ENCODE measurements at regions not wholly inside any gene's neighbourhood (a gene's known extent, or its start where the extent isn't known, plus 50 kb on each side); places are given as distances from the start of the nearest gene placed in this dataset.
"Not testable (repeated sequence)": the region's sequence is repeated elsewhere in the genome, so short reads cannot be mapped to it uniquely, and the experiment has no call there.

- H3K27me3 ChIP-seq = no peaks in the 10 kb centered on the region
Measured at GRCh38 chrX:144075432-144075831, 191.6 kb downstream of the UBE2NL start.

GRCh38 chrX:144082237-144082636 is 198.4 kb downstream of the UBE2NL start:
- H2AFZ ChIP-seq (replicated peaks); H3K9ac ChIP-seq; DNase-seq (ENCODE audit: low spot score); H3K4me1 Mint-ChIP-seq; H3K27ac Mint-ChIP-seq; H4K20me1 ChIP-seq (ENCODE audit: low read depth); H3K4me2 ChIP-seq; H3K9me3 ChIP-seq (ENCODE audit: low read depth); H3K4me3 ChIP-seq; H3K36me3 ChIP-seq; H3K4me1 ChIP-seq; H3K4me3 Mint-ChIP-seq; H3F3A ChIP-seq (ENCODE audit: low read depth); H3K27me3 ChIP-seq; H3K27ac ChIP-seq; H3K9me3 Mint-ChIP-seq; H3K79me2 ChIP-seq (ENCODE audit: low read depth); H3K36me3 Mint-ChIP-seq; H3K27me3 Mint-ChIP-seq (ENCODE audit: insufficient read depth, low read depth): not testable (repeated sequence)

More at GRCh38 chrX:144075432-144075831, 191.6 kb downstream of the UBE2NL start:
- no peak overlapping the region for H3K9ac ChIP-seq
- H3K27me3 Mint-ChIP-seq (ENCODE audit: insufficient read depth, low read depth) = no peaks in the 10 kb centered on the region
- no peak overlapping the region for H3K4me3 Mint-ChIP-seq
- no peak for DNase-seq (ENCODE audit: low spot score)
- no peaks in the 10 kb centered on the region for H3K9me3 Mint-ChIP-seq
- H3F3A ChIP-seq (ENCODE audit: low read depth) = no peaks in the 10 kb centered on the region
- H3K4me2 ChIP-seq = no peak overlapping the region
- no peaks in the 10 kb centered on the region for H3K4me1 Mint-ChIP-seq
- H3K79me2 ChIP-seq (ENCODE audit: low read depth) = no peaks in the 10 kb centered on the region
- no peaks in the 10 kb centered on the region for H3K36me3 Mint-ChIP-seq
- no peaks in the 10 kb centered on the region for H3K36me3 ChIP-seq
- no peak overlapping the region for H3K27ac Mint-ChIP-seq
- no peak overlapping the region for H2AFZ ChIP-seq (replicated peaks)
- TF ChIP-seq EZH2 (IDR thresholded peaks at IDR 0.05) = no peak
- TF ChIP-seq EZH2phosphoT487 (IDR thresholded peaks at IDR 0.05) = no peak
- TF ChIP-seq, protein P1, sequence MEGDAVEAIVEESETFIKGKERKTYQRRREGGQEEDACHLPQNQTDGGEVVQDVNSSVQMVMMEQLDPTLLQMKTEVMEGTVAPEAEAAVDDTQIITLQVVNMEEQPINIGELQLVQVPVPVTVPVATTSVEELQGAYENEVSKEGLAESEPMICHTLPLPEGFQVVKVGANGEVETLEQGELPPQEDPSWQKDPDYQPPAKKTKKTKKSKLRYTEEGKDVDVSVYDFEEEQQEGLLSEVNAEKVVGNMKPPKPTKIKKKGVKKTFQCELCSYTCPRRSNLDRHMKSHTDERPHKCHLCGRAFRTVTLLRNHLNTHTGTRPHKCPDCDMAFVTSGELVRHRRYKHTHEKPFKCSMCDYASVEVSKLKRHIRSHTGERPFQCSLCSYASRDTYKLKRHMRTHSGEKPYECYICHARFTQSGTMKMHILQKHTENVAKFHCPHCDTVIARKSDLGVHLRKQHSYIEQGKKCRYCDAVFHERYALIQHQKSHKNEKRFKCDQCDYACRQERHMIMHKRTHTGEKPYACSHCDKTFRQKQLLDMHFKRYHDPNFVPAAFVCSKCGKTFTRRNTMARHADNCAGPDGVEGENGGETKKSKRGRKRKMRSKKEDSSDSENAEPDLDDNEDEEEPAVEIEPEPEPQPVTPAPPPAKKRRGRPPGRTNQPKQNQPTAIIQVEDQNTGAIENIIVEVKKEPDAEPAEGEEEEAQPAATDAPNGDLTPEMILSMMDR (IDR thresholded peaks at IDR 0.05) = no peak
- H3K4me3 ChIP-seq = no peak overlapping the region
- no peaks in the 10 kb centered on the region for H4K20me1 ChIP-seq (ENCODE audit: low read depth)
- H3K9me3 ChIP-seq (ENCODE audit: low read depth) = no peaks in the 10 kb centered on the region
- no peaks in the 10 kb centered on the region for H3K4me1 ChIP-seq
- H3K27ac ChIP-seq = no peak overlapping the region

GRCh38 chrX:144089674-144090073 is 205.8 kb downstream of the UBE2NL start:
- H3K9ac ChIP-seq; H4K20me1 ChIP-seq (ENCODE audit: low read depth); H3K4me3 Mint-ChIP-seq; H3K9me3 Mint-ChIP-seq; H3K4me1 Mint-ChIP-seq; H3K27me3 ChIP-seq; H3K27me3 Mint-ChIP-seq (ENCODE audit: insufficient read depth, low read depth); DNase-seq (ENCODE audit: low spot score); H3K36me3 Mint-ChIP-seq; H3F3A ChIP-seq (ENCODE audit: low read depth); H2AFZ ChIP-seq (replicated peaks); H3K79me2 ChIP-seq (ENCODE audit: low read depth); H3K36me3 ChIP-seq; H3K27ac Mint-ChIP-seq; H3K9me3 ChIP-seq (ENCODE audit: low read depth); H3K4me2 ChIP-seq; H3K4me3 ChIP-seq; H3K27ac ChIP-seq; H3K4me1 ChIP-seq: not testable (repeated sequence)

DNA sequence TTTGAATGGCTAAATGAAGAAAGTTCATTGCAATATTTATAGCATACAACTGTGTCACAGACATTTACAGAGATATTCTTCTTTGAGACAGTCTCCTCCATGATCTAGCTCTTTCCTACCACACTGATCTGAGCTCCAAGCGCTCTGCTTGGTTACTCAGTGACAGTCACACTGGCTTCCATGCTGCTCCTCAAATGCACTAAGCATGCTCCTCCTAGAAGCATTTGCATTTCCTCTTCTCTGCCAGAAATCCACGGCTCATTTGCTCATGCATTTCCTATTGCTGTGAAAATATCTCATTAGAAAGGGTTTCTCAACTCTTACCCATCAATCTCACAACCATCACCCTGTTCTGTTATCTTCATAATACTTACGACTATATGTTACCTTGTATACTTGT is 208.2 kb downstream of the UBE2NL start:
- H3K4me3 Mint-ChIP-seq; H3F3A ChIP-seq (ENCODE audit: low read depth); H3K36me3 ChIP-seq; H3K27ac ChIP-seq; H4K20me1 ChIP-seq (ENCODE audit: low read depth); H3K4me3 ChIP-seq; H3K9me3 ChIP-seq (ENCODE audit: low read depth); DNase-seq (ENCODE audit: low spot score); H3K4me2 ChIP-seq; H3K27ac Mint-ChIP-seq; H3K9me3 Mint-ChIP-seq; H3K27me3 ChIP-seq; H3K27me3 Mint-ChIP-seq (ENCODE audit: insufficient read depth, low read depth); H3K4me1 ChIP-seq; H3K79me2 ChIP-seq (ENCODE audit: low read depth); H3K9ac ChIP-seq; H3K4me1 Mint-ChIP-seq; H2AFZ ChIP-seq (replicated peaks); H3K36me3 Mint-ChIP-seq: not testable (repeated sequence)

DNA sequence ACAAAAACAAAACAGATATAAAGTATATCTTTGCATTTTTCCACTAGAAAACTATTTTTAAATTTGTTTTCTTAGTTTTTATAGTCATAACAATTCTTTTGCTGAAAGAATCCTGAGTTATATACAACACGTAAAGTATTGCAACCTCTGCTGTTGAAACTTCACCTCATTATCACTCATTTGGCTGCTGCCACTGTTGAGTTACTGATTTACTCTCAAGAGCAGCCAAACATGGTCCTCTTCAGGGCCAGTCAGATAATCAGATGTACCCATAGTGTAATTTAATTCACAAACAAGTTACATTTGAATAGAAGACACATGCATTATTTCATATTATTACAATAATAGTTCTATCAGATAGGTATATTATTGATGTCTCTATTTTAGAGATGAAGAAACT is 235.6 kb downstream of the UBE2NL start:
- H3K4me3 ChIP-seq; H3K9me3 Mint-ChIP-seq; H3K36me3 ChIP-seq; H4K20me1 ChIP-seq (ENCODE audit: low read depth); H2AFZ ChIP-seq (replicated peaks); H3K9ac ChIP-seq; H3K27ac Mint-ChIP-seq; H3K79me2 ChIP-seq (ENCODE audit: low read depth); H3K4me3 Mint-ChIP-seq; H3K27me3 ChIP-seq; DNase-seq (ENCODE audit: low spot score); H3K9me3 ChIP-seq (ENCODE audit: low read depth); H3K4me1 ChIP-seq; H3K4me1 Mint-ChIP-seq; H3K27ac ChIP-seq; H3K4me2 ChIP-seq; H3K36me3 Mint-ChIP-seq; H3K27me3 Mint-ChIP-seq (ENCODE audit: insufficient read depth, low read depth); H3F3A ChIP-seq (ENCODE audit: low read depth): not testable (repeated sequence)

DNA sequence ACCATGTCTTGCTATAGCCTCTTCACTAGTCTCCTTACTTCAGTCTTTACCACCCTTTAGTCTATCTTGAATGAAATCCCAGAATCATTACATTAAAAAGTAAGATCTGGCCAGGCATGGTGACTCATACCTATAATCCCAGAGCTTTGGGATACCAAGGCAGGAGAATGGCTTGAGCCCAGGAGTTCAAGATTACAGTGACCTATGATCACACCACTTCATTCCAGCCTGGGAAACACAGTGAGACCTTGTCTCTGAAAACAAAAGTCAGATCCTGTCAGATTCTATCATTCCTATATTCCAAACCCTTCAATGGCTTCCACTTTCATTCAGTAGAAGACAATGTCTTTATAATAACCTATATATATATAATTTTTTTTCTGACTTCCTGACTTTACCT is 237.7 kb downstream of the UBE2NL start:
- H3K4me1 Mint-ChIP-seq; H3K9ac ChIP-seq; H3F3A ChIP-seq (ENCODE audit: low read depth); H4K20me1 ChIP-seq (ENCODE audit: low read depth); H3K4me3 ChIP-seq; DNase-seq (ENCODE audit: low spot score); H3K9me3 Mint-ChIP-seq; H3K27ac ChIP-seq; H3K4me3 Mint-ChIP-seq; H3K4me2 ChIP-seq; H3K36me3 ChIP-seq; H3K9me3 ChIP-seq (ENCODE audit: low read depth); H3K79me2 ChIP-seq (ENCODE audit: low read depth); H3K36me3 Mint-ChIP-seq; H3K4me1 ChIP-seq; H3K27me3 Mint-ChIP-seq (ENCODE audit: insufficient read depth, low read depth); H3K27ac Mint-ChIP-seq; H3K27me3 ChIP-seq; H2AFZ ChIP-seq (replicated peaks): not testable (repeated sequence)

- H3K27ac ChIP-seq; H3K36me3 ChIP-seq; DNase-seq (ENCODE audit: low spot score); H3K4me2 ChIP-seq; H3K27me3 ChIP-seq; H2AFZ ChIP-seq (replicated peaks); H3K9me3 ChIP-seq (ENCODE audit: low read depth); H3K27me3 Mint-ChIP-seq (ENCODE audit: insufficient read depth, low read depth); H3K27ac Mint-ChIP-seq; H3F3A ChIP-seq (ENCODE audit: low read depth); H3K4me3 ChIP-seq; H3K9me3 Mint-ChIP-seq; H3K36me3 Mint-ChIP-seq; H4K20me1 ChIP-seq (ENCODE audit: low read depth); H3K4me3 Mint-ChIP-seq; H3K79me2 ChIP-seq (ENCODE audit: low read depth); H3K4me1 ChIP-seq; H3K9ac ChIP-seq; H3K4me1 Mint-ChIP-seq: not testable (repeated sequence)
Measured at GRCh38 chrX:144127570-144128169, 243.8 kb downstream of the UBE2NL start.
